ENCODE measurements at regions not wholly inside any gene's neighbourhood (a gene's known extent, or its start where the extent isn't known, plus 50 kb on each side); places are given as distances from the start of the nearest gene placed in this dataset.
"Not testable (repeated sequence)": the region's sequence is repeated elsewhere in the genome, so short reads cannot be mapped to it uniquely, and the experiment has no call there.

DNA sequence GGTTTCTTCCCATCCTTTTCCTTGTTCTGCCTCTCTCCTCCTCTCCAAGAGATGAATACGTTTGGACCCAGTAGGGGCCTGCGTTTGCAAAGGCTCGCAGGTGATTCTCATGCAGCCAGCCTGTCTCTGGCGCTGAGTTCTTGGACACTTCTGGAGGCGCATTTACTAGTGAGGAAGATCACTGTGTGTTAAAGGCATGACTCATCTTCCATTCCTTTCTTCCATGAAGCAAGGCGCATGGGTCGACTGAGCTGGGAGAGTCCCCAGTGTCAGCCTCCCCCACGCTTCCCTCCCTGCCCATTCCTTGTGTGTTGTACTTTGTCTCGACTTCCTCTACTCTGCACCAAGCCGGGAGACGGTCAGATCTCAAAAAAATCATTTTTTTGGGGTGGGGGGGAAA is 159.9 kb upstream of the EEF2KMT start:
- Histone ChIP-seq H3K9me3 (no peaks in the 10 kb centered on the region), H3K27ac (no peak overlapping the region), H3K4me1 (no peaks in the 10 kb centered on the region), H3K36me3 (no peaks in the 10 kb centered on the region), H3K4me3 (no peak overlapping the region), H3K27me3 (no peaks in the 10 kb centered on the region)
- no peak for DNase-seq (ENCODE audit: extremely low spot score in 2 of 2)
- no peak for TF ChIP-seq POLR2A (IDR thresholded peaks at IDR 0.05)
- TF ChIP-seq, protein P1, sequence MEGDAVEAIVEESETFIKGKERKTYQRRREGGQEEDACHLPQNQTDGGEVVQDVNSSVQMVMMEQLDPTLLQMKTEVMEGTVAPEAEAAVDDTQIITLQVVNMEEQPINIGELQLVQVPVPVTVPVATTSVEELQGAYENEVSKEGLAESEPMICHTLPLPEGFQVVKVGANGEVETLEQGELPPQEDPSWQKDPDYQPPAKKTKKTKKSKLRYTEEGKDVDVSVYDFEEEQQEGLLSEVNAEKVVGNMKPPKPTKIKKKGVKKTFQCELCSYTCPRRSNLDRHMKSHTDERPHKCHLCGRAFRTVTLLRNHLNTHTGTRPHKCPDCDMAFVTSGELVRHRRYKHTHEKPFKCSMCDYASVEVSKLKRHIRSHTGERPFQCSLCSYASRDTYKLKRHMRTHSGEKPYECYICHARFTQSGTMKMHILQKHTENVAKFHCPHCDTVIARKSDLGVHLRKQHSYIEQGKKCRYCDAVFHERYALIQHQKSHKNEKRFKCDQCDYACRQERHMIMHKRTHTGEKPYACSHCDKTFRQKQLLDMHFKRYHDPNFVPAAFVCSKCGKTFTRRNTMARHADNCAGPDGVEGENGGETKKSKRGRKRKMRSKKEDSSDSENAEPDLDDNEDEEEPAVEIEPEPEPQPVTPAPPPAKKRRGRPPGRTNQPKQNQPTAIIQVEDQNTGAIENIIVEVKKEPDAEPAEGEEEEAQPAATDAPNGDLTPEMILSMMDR (IDR thresholded peaks at IDR 0.05), result no peak
- no peak for TF ChIP-seq POLR2AphosphoS5 (IDR thresholded peaks at IDR 0.05; ENCODE audit: insufficient read depth in 1 of 2, low read depth in 1 of 2)
- intact Hi-C loops (cut with DNase I), result no loop called here

DNA sequence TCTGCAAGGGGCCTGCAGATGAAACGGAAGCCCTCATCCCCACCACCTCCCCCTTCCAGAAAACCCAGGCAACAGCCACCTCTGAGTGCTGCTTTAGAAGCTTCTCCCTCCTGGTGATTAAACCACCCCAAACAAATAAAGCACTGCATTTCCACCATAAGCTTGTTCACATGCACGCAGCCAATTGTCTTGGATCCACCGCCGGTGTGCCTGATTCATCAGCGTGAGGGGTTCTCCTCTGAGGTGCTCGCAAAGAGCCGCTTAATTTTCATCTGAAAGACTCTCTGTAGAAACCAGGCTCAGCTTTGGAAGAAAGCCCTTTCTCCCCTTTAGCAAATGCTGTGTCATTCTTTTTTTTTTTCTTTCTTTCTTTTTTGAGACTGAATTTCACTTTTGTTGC is 155.2 kb upstream of the EEF2KMT start:
- no peak overlapping the region for H3K4me3 ChIP-seq
- no peaks in the 10 kb centered on the region for H3K27me3 ChIP-seq
- no peaks in the 10 kb centered on the region for H3K4me1 ChIP-seq
- DNase-seq (ENCODE audit: extremely low spot score in 2 of 2), result no peak
- no peaks in the 10 kb centered on the region for H3K36me3 ChIP-seq
- no peak overlapping the region for H3K27ac ChIP-seq
- intact Hi-C loops (cut with DNase I), result no loop called here
- H3K9me3 ChIP-seq, result no peaks in the 10 kb centered on the region
- TF ChIP-seq, protein P1 (IDR thresholded peaks at IDR 0.05), result no peak
- TF ChIP-seq POLR2A (IDR thresholded peaks at IDR 0.05), result no peak

DNA sequence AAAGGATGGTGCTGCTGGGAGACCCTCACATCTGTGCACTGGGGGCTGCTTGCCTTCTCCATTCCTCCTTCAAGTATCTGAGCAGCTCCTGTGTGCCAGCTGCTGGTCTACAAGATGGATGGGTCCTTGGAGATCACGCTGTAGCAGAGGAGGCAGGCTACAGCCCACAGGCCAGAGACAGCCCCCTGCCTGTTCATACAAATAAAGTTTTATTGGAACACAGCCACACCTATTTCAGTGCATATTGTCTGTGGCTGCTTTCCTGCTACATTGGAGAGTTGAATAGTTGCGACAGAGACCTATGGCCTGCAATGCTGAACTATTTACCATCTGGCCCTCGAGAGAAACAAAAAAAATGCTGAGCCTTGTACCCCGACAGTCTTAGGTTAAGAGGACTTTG is 149.8 kb upstream of the EEF2KMT start:
- H3K27me3 ChIP-seq; H3K36me3 ChIP-seq; intact Hi-C loops (cut with DNase I); DNase-seq (ENCODE audit: extremely low spot score in 2 of 2); H3K9me3 ChIP-seq; H3K4me3 ChIP-seq; H3K27ac ChIP-seq; H3K4me1 ChIP-seq: not testable (repeated sequence)

DNA sequence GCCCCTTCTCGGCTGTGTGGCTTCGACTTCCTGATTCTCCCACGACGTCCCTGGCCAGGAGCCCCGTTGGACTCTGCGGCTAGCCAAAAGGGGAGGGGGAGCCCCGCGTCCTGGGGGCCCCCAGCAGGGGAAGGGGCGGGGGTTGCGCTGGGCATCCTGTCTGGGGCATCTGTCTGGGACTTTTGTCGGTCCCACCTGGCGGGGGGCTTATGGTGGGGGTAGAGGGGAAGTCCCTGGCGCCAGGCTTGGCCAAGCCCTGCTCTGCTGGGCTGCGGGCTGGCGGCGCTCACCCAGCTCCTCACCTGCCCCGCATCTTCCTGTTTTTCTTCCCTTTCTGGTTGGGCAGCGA is 142.7 kb upstream of the EEF2KMT start:
- intact Hi-C loops (cut with DNase I); H3K4me1 ChIP-seq; H3K27me3 ChIP-seq; H3K36me3 ChIP-seq; H3K27ac ChIP-seq; H3K9me3 ChIP-seq; DNase-seq (ENCODE audit: extremely low spot score in 2 of 2): not testable (repeated sequence)
- peak overlapping the region; percentile 37 to 44 for H3K4me3 ChIP-seq

DNA sequence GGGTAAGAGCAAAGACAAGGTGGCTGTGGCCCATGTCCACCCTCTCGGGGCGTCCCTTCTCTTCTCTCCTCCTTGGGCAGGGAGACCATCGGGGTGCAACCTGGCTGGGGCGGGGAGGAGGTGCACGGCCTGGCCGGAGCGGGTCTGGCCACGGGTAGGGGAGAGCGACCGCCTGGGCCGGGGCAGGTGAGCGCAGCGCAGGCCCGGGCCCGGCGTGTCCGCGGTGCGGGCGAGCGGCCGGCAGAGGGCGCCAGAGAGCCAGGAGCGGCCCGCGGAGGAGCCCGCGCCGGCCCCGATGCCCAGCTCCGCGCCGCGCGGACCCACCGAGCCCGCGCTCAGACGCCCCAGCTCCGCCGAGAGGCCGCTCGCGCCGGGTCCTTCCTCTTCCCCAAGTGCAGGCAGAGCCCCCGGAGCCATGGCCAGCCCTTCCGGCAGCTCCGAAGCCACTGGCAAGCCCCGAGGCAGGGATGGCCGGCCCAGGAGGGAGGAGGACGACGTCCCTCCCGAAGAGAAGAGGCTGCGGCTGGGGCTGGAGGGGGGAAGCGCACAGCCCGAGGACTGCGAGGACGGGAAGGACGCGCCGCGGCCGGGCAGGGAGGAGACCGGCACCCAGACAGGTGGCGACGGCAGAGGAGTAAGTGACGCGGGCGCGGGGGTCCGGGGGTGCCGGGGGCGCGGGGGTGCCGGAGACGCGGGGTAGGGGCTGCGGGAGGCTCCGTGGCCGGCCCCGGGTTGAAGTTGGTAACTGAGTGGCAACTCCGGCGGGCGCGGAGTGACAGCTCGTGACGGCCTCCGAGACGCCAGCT is 142.1 kb upstream of the EEF2KMT start:
- H3K4me1 ChIP-seq; H3K9me3 ChIP-seq; DNase-seq (ENCODE audit: extremely low spot score in 2 of 2); H3K27me3 ChIP-seq; H3K36me3 ChIP-seq; intact Hi-C loops (cut with DNase I); H3K27ac ChIP-seq: not testable (repeated sequence)
- peak overlapping the region; percentile 37 to 44 for H3K4me3 ChIP-seq
- TF ChIP-seq, protein P1 (IDR thresholded peaks at IDR 0.05), result peak in 1 of 3 experiments; percentile 30

DNA sequence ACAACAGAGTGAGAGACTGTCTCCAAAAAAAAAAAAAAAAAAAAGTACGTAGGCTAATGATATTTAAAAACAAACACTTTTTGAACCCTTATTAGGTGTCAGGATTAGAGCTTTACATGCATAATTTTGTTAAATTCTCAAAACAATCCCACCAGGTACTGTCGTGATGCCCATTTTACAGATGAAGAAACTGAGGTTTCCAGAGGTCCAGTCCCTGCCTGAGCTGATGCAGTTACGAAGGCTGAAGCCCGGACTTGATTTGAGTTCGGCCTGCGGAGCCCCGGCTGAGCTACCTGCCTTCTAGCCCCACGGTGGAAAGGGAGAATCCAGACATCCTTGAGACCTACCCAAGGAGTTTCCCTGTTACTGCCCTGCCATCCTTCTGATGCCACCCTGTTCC is 137.5 kb upstream of the EEF2KMT start:
- no peaks in the 10 kb centered on the region for H3K27me3 ChIP-seq
- TF ChIP-seq POLR2AphosphoS5 (IDR thresholded peaks at IDR 0.05; ENCODE audit: insufficient read depth in 1 of 2, low read depth in 1 of 2) (no peak), POLR2A (IDR thresholded peaks at IDR 0.05) (no peak)
- TF ChIP-seq, protein P1 (IDR thresholded peaks at IDR 0.05), result no peak
- no peak for DNase-seq (ENCODE audit: extremely low spot score in 2 of 2)
- no peaks in the 10 kb centered on the region for H3K36me3 ChIP-seq
- H3K9me3 ChIP-seq, result no peaks in the 10 kb centered on the region
- no peak overlapping the region for H3K27ac ChIP-seq
- H3K4me1 ChIP-seq, result peaks cover 3% of the 10 kb centered on the region
- no peak overlapping the region for H3K4me3 ChIP-seq
- intact Hi-C loops (cut with DNase I), result no loop called here

Data from vagina (tissue), 2 donors.